ENCODE measurements at regions not wholly inside any gene's neighbourhood (a gene's known extent, or its start where the extent isn't known, plus 50 kb on each side); places are given as distances from the start of the nearest gene placed in this dataset.
"Not testable (repeated sequence)": the region's sequence is repeated elsewhere in the genome, so short reads cannot be mapped to it uniquely, and the experiment has no call there.

DNA sequence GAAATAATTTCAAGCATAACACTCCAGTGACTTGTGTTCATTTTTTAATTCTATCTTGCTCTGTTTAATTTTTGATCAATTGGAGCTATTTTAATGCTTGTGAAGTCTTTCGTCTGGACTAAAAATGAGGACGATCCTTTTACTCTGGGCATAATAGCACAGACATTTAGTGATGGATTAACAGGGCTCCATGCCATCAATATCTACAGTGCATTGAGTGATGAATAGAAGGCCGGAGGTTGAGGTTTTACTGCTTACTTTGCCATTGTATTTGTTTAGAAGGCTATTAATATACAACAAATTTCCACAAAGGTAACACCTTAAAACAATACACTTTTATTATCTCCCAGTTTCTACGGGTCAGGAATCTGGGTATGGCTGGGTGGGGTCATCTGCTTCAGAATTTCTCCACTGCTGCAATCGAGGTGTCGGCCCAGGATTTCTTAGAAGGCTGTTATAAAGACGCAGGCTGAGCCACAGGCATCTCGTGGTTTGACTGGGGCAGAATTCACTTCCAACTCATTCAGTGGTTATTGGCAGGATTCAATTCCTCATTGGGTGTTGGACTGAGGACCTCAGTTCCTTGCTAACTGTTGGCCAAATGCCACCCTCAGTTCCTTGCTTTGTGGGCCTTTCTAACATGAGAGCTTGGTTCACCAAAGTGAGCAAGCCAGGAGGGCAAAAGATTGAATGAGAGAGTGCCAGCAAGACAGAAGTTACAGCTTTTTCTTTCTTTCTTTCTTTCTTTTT lies 265.4 kb upstream of the VLDLR start:
- DNase-seq: no peak

DNA sequence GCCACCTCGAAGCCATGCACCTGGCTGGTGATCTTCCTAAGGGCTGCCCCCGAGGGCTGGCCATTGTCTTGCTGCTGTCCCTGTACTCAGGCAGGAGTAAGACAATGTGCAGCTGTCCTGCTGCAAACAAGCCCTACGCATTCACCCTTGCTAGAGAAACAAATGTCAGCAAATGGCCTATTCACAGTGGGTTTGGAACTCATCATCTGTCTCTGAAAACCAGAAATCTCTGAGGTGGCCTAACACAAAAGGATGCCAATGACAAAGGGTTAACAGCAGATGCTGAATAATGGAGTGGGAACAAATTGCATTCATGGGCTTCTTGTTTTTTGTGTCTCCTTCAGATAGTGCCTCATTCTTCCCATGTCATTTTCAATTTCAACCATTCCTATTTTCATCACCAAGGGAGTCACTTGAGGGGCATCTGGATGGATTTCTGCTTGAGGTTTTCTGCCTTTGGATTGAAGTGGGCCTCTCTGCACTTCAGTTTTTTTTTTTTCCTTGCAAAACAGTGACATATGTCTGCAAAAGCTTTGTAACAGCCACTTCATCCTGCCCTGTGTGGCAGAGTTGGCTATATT lies 261.6 kb upstream of the VLDLR start:
- no peak for DNase-seq

DNA sequence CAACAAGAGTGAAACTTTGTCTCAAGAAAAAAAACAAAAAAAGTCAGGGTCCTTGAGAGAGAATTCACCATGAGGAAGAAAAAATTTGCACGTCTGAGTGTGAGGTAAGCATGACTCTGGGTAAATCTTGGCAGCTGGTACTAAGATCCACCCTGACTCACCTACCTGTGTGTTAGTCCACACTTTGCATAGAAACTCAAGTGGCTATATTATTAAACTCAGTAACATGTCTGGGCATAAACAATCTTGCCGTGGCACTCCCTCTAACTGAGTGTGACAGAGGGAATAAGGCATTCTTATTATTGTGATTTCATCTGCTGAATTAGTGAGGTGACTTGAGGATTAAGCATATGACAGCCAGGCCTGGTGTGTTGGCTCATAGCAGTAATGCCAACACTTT lies 259.4 kb upstream of the VLDLR start:
- DNase-seq: no peak

DNA sequence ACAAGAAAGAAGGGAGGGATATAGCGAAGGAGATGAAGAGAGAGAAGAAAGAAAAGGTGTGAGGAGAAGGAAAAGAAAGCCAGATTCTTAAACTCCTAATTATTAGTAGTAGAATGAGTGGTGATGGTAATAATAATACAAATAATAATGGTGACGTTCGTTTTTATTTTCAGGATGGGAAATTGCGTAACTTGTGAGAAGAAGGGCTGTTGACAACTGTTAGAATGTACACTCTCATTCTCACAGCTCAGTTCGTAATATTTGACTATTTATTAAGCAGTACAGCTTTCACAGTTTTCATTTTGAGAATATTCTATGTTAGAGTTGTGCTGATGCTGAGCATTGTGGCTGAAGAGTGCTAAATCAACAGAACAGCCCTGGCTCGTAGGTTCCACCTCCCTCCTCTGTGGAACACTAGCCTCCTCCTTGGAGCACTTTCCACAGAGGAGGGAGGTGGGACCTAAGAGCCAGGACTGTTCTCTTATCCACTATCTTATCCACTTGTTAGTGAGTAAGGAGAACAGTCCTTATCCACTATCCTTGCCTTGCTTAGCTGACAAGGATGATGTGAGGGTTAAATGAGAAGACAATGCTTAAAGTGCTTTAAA lies 258.3 kb upstream of the VLDLR start:
- no peak for DNase-seq

DNA sequence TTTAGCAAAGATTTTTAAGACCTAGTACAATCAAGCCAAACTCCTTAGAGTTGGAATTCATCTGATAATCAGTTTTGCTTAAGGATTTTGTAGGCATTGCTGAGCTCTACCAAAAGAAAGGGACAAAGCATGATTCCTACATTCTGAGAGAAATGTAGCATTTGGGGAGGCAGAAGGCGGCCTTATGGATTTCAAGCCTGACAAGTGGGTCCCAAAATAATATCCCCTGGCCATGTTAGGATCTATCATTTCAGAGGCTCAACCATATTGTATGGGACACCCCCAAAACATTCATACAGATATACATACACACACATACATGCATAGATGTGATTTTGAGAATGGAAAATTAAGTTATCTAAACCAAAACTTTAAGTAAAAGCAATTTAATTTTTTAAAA lies 257.8 kb upstream of the VLDLR start:
- DNase-seq: no peak

DNA sequence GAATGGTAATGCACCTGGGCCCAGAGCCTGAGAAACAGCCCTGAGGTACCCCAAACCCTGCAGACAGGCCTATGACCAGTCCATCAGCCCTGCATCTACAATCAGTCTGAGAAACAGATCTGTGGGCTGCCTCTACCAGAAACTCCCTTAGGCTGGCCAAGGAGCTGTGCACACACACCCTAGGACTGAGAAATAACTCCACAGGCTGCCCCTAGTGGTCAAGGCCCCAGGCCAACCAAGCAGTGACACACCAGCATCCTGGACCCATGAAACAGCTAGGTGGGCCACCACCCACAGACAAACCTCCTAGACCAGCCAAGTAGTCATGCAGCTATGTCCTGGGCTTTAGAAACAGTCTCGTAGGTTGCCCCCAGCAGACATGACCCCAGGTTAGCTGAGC lies 253.6 kb upstream of the VLDLR start:
- no peak for DNase-seq

DNA sequence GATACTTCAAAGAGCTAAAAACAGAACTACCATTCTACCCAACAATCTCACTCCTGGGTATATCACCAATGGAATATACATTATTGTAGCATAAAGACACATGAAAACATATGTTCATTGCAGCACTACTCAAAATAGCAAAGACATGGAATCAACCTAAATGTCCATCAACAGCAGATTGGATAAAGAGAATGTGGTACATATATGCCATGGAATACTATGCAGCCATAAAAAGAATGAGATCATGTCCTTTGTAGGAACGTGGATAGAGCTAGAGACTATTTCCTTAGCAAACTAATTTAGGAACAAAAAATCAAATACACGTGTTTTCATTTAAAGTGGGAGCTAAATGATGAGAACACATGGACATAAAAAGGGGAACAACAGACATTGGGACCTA lies 247.9 kb upstream of the VLDLR start:
- DNase-seq: no peak

DNA sequence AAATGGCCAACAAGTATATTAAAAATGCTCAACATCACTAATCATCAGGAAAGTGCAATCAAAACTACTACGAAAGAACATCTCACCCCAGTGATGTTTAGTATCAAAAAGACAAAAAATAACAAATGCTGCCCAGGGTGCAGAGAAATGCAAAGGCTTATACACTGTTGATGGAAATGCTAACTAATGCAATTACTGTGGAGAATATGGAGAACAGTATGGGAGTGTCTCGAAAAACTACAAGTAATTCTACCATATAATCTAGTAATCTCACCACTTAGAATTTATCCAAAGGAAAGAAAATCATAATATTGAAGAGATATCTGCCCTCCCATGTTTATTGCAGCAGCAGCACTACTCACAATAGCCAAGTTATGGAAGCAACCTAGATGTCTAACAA lies 246.5 kb upstream of the VLDLR start:
- no peak for DNase-seq

DNA sequence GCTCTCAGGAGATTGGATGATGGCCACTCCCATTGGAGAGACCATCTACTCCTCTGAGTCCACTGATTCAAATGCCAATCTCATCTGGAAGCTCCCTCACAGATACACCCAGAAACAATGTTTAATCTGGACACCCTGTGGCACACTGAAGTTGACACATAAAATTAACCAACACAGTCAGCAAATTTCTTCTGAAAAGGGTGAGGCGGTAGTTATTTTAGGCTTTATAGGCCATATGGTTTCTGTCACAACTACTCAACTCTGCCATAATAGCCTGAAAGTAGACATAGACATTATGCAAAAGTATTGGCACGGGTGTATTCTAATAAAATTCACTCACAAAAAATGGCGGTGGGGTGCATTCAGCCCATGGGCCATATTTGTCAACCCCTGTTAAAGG lies 244.5 kb upstream of the VLDLR start:
- no peak for DNase-seq

DNA sequence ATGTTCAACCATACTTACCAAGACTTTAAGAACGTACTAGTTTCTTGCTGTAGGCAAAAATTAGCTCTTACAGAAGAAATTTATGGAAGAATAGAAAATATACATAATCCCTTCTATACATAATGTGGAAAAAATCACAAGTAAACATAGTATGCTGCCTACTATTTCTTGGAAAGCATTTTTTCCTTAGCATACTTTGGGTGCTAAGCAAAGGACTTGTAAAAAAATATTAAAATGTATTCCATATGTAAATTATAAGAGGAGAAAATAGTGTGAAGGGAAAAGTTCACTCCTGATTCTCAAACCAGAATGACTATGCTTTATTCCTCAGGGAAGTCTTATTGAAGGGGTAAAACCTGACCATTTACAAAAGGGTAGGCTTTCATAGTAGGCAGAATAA lies 243.8 kb upstream of the VLDLR start:
- DNase-seq: no peak

DNA sequence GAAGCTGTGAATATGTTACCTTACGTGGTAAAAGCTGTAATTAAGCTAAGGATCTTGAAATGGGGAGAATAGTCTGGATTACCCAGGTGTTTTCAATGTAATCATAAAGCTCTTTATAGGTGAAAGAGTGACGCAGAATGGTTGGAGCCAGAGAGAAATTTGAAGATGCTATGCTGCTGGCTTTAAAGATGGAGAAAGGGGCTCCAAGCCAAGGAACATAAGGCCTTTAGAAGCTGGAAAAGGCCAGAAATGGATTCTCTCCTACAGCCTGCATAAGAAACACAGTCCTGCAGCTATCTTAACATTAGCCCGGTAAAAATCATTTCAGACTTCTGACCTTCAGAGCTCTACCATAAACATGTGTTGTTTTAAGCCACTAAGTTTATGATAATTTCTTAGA lies 243.3 kb upstream of the VLDLR start:
- DNase-seq: no peak

DNA sequence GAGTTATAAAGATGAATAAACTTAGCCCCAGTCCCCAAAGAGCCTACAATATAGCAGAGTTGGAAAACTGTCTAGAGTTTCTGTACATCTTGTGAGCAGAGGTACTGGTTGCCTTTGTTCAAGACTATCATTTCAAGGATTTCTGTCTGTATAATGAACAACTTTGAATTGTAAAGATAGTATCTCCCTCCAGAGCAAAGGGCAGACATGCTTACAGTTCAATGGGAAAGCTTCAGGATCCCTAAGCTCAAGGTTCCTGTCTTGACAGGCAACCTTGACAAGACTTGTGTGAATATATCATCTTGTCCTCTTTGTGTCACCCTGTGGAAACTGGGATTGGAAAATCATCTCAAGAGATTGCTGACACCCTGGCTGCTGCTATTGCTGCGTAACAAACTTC lies 242.8 kb upstream of the VLDLR start:
- DNase-seq: no peak

DNA sequence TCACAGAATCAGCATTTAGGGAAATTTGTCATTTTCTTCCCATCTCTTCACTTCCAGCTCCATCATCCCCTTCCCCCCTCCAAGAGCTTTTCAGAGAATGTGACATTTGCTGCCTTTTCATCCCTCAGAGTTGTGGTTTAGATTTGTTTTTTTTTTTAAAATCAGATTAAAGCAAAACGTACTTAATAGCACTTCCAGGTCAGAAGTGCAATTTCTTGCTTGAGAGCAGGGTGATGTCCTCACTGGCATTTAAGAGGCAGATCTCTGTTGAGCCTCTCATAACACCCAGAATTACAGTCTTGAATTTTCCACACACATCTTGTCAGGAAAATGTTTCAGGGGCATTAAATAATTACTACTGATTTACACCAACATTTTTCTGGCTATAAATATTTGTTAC lies 236.8 kb upstream of the VLDLR start:
- DNase-seq: no peak

DNA sequence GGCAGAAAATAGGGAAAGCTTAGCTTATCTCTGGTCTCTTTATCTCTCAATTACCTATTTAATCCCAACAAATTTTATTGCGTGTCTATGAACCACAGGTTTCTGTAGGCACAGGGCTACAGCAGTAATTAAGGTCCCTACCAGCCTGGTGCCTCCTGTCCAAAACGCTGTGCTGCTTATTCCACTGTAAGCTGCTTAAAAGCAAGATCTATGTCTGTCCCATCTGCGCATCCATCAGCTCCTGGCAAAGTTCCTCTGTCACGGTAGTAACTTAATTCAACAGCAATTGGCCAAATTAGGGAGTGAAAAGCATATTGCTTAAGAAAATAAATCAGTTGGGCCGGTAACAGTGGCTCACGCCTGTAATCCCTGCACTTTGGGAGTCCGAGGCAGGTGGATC lies 235.8 kb upstream of the VLDLR start:
- no peak for DNase-seq

DNA sequence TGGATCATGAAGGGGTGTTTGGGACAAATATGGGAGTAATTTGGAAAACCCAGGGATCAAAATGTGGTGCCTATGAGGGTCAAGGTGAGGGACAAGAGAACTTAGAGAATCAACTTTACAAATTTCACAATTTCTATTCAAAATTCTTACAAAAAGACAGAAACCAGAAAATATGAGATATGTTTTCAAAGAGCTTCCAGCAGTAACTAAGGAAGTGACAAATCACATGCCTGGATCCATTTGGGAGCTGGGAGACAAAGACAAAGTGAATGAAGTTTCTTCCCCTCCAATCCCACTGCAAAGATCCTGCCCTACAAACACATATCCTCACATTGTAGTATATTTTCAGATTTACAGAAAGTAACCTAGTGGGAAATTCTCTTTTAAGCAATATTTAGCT lies 235.0 kb upstream of the VLDLR start:
- DNase-seq: no peak

DNA sequence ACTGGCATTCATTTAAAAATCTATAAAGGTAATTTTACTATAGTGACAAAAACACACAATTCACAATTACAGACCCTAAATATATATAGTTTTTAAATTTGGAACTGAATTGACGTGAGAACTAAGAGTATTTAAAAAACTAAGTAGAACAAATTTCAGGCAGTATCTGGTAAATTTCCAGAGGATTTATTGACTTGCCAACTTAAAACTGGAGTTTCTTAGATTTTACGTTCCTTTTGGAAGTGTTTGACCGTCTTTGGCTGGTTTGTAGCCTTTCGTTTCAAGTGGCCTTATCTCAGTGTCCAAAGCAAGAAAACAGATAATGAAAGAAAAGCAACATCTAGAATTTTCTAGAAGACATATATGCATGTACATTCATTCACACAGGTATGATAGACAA lies 234.4 kb upstream of the VLDLR start:
- no peak for DNase-seq

DNA sequence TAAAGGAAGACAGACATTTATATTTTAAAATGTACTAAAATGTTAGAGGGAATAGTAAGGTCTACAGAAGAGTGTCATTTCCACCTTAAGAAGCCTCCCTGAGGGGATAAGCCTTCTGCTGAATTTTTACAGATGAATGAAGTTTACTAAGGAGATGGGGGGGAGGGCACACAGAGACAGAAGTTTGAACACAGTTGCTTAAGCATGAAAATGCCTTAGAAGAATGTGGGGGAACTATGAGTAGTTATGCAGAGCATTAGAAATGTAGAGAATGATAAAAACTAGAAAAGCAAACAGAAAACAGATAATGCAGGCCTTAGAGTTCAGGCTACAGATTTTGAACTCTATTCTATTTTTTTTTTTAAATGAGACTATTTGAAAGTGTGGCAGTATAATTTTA lies 232.2 kb upstream of the VLDLR start:
- no peak for DNase-seq

DNA sequence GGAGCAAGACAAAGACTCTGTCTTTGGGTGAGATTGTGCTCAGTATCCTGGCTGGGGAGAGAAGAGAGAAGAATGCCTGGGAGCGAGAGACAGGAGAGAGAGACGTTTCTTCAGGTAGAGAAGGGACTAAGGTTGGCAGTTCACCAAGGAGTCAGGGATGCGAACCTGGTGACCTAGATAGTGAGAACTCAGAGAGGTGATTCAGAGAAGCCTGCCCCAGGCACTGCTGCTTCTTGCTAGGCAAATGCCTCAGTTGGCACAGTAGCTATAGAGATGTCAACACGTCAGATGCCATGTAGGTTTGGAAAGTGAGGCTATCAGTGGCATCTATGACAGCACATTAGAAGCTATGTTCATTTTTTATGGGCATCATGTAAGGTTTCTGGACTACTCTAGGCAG lies 231.6 kb upstream of the VLDLR start:
- DNase-seq: no peak

DNA sequence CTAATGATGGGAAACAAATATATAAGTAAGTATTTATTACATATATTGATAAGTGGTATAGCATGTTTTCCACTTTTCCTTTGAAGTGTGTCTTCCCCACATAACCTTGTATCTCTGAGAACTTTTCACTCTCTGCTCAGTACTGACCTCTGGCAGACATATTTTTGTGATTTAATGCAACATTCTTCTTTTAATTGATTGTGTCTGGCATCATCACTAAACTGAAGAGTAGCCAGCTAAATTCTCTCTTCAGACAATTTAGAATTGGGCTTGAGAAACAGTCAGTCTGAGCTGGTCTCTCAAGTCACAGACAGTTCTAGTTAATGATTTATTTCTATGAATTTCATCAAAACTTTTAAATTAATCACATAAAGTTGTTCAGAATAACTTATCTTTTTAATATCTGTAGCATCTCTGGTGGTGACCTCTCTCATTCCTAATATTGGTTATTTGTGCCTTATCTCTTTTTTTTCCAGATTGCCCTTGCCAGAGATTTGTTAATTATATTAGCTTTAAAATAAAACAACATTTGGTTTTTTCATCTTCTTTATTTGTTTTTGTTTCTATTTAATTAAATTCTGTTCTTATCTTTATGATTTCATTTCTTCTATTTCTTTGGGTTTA lies 230.0 kb upstream of the VLDLR start:
- DNase-seq: not testable (repeated sequence)

DNA sequence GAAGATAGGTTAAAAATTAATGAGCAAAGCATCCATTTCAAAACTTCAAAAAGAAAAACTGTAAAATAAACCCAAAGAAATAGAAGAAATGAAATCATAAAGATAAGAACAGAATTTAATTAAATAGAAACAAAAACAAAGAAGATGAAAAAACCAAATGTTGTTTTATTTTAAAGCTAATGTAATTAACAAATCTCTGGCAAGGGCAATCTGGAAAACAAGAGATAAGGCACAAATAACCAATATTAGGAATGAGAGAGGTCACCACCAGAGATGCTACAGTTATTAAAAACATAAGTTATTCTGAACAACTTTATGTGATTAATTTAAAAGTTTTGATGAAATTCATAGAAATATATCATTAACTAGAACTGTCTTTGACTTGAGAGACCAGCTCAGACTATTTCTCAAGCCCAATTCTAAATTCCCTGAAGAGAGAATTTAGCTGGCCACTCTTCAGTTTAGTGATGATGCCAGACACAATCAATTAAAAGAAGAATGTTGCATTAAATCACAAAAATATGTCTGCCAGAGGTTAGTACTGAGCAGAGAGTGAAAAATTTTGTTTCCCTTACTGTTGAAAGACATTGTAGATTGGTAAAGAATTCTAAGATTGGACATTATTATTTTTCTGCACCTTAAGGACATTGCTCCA lies 227.4 kb upstream of the VLDLR start:
- DNase-seq: not testable (repeated sequence)

DNA sequence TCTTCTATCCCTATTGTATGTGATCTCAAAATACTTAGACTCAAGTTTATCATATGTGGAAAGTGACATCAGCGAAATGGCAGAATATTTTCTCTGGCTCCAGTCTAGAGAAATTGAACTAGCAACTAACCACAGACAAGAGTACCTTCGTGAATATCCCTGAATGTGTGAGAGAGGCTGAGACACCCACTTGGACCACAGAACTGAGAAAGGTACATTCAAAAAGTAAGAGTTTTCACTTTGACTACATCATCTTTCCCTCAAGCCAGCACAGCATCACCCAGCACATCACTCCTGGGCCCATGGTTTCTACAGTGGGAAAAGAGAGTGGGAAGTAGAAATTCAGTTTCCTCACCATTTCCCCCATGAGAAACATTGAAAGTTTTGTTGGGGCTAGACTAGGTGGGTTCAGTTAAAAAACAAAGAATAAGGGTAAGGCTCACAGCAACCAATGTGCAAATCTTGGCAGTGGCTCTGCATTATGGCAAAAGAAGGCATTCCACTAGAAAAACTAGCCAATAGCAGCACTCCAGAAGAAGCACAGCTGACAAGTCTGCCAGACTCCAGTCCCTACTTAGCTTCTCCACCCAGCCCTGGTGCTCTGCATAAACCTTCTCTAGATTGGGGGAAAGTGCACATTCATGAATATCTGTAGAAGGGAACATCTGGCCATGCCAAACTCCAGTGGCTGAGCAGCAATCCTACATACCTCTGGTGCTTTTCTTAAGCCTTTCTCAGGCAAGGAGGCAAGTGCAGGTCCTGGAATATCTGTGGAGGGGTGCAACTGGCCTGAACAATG lies 225.6 kb upstream of the VLDLR start:
- no peak for DNase-seq

DNA sequence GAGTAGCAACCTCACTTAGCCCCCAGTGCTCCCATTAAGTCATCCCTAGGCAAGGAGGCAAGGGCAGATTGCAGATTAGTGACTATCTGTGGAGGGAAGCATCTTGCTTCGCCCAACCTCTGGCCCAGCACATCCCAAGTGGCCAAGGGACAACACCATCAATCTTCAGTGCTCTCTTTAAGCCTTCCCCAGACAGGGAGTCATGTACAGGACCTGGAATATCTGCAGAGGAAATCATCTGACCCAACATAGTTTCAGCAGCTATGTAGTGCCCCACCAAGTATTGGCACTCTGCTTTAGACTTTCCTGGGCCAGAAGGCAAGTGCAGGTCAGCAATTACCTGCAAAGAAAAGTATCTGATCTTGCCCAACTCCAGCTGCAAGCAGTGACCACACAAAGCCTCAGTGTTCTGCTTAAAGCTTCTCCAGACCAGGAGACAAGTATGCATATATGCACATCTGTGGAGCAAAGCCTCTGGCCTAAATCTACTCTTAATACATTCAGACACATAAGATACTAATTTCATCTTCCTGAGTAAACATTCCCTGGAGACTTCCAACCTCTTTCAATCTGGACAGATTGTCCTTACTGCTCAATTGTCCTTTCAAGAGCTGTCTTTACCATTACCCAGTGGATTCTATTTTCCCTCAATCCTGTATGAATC lies 224.8 kb upstream of the VLDLR start:
- DNase-seq: no peak

Data from OCI-M1 (cell line).